Activated B cell treated with CpG ODN at 0.5 μM for 24 hours (primary cell): ENCODE measurements at regions not wholly inside any gene's neighbourhood (a gene's known extent, or its start where the extent isn't known, plus 50 kb on each side); places are given as distances from the start of the nearest gene placed in this dataset.

Source experiments
- ATAC-seq: fragments of 200-7000 bp; cut with Tn5 transposase; one replicate; pipeline ENCODE4 v1.10.0; 2021; ENCODE audit warnings: low read depth, mild to moderate bottlenecking, moderate library complexity
- CTCF ChIA-PET: fragments of 350-600 bp; sonication (Branson Sonifier 250); formaldehyde crosslinking; loops from one replicate; lab custom pipeline; 2021; ENCODE audit warnings: antibody characterized with exemption; lab: Charles Lee
- POLR2A ChIA-PET: fragments of 350-600 bp; sonication (Branson Sonifier 250); formaldehyde crosslinking; loops from one replicate; lab custom pipeline; 2021; ENCODE audit warnings: antibody characterized with exemption; lab: Charles Lee
- DNase-seq: peaks from one replicate; pipeline ENCODE4 v3.0.0; 2022
- H3K27ac Mint-ChIP-seq: one replicate; pipeline ENCODE4 v1.8.0; 2020; ENCODE audit warnings: mixed read lengths
- H3K27me3 Mint-ChIP-seq: one replicate; pipeline ENCODE4 v1.8.0; 2021; ENCODE audit warnings: mixed read lengths
- H3K36me3 Mint-ChIP-seq: one replicate; pipeline ENCODE4 v1.8.0; 2021; ENCODE audit warnings: low read depth, mixed read lengths
- H3K4me1 Mint-ChIP-seq: one replicate; pipeline ENCODE4 v1.8.0; 2021; ENCODE audit warnings: mixed read lengths
- H3K4me3 Mint-ChIP-seq: one replicate; pipeline ENCODE4 v1.8.0; 2020; ENCODE audit warnings: mild to moderate bottlenecking, mixed read lengths
- H3K9me3 Mint-ChIP-seq: one replicate; pipeline ENCODE4 v1.8.0; 2020; ENCODE audit warnings: mixed read lengths
- intact Hi-C: fragments of 100-400 bp; cut with micrococcal nuclease; formaldehyde crosslinking; loops from one replicate; pipeline ENCODE4 v1.15.1; 2024
- TF ChIP-seq, protein P1 (sequence below): fragments of 200-600 bp; IDR thresholded peaks from one replicate; pipeline ENCODE4 v1.8.0; 2022; ENCODE audit warnings: antibody characterized with exemption, mild to moderate bottlenecking

DNA sequence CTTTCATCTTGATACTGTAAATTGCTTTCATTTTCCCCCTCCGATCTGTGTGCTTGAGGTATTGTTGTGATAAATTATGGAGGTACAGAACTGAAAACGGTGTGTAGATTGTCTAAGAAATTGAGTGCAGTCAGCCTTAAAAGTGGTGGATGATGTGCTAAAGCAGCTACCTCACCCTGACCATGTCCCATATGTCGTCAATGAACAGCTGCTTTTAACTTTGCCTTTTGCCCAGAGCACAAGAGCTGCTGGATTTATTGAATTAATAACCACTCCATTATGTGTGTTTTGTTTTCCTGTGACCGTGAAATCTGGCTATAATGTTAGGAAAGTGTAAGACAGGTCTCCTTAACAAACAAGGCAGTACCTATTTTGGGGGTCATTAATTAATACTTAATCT lies 581.9 kb upstream of the PITX2 start:
- TF ChIP-seq, protein P1, sequence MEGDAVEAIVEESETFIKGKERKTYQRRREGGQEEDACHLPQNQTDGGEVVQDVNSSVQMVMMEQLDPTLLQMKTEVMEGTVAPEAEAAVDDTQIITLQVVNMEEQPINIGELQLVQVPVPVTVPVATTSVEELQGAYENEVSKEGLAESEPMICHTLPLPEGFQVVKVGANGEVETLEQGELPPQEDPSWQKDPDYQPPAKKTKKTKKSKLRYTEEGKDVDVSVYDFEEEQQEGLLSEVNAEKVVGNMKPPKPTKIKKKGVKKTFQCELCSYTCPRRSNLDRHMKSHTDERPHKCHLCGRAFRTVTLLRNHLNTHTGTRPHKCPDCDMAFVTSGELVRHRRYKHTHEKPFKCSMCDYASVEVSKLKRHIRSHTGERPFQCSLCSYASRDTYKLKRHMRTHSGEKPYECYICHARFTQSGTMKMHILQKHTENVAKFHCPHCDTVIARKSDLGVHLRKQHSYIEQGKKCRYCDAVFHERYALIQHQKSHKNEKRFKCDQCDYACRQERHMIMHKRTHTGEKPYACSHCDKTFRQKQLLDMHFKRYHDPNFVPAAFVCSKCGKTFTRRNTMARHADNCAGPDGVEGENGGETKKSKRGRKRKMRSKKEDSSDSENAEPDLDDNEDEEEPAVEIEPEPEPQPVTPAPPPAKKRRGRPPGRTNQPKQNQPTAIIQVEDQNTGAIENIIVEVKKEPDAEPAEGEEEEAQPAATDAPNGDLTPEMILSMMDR: no peak
- H3K4me3 Mint-ChIP-seq: no peak overlapping the region
- intact Hi-C loops: no loop called here
- no peaks in the 10 kb centered on the region for H3K4me1 Mint-ChIP-seq
- no peaks in the 10 kb centered on the region for H3K27me3 Mint-ChIP-seq
- ChIA-PET CTCF (no interaction called here), POLR2A (no interaction called here)
- ATAC-seq (no peak), DNase-seq (no peak)
- H3K9me3 Mint-ChIP-seq: no peaks in the 10 kb centered on the region
- no peak overlapping the region for H3K27ac Mint-ChIP-seq
- no peaks in the 10 kb centered on the region for H3K36me3 Mint-ChIP-seq

DNA sequence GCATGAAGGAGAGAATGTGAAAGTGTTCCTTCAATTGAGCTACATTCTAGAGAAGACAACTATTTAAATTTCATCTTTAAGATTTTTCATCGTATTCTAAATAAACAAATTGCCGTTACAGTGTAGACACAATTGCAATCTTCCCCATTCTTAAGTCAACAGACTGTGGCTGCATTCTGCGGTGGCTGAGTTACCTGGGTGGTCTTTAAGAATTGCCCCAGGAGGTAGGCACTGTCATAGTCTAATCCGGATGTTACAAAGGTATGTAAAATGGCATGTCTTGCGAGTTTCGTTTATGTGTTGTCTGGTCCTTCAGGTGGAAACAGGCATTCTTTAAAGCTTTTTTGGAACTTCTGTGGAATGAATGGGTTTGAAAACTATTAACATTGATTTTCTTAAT lies 586.1 kb upstream of the PITX2 start:
- Mint-ChIP-seq H3K4me1 (no peaks in the 10 kb centered on the region), H3K4me3 (no peak overlapping the region), H3K9me3 (no peaks in the 10 kb centered on the region), H3K36me3 (no peaks in the 10 kb centered on the region), H3K27me3 (no peaks in the 10 kb centered on the region), H3K27ac (no peak overlapping the region)
- ATAC-seq (no peak), DNase-seq (no peak)
- CTCF ChIA-PET: no interaction called here
- TF ChIP-seq, protein P1: no peak
- intact Hi-C loops: no loop called here
- POLR2A ChIA-PET: no interaction called here

DNA sequence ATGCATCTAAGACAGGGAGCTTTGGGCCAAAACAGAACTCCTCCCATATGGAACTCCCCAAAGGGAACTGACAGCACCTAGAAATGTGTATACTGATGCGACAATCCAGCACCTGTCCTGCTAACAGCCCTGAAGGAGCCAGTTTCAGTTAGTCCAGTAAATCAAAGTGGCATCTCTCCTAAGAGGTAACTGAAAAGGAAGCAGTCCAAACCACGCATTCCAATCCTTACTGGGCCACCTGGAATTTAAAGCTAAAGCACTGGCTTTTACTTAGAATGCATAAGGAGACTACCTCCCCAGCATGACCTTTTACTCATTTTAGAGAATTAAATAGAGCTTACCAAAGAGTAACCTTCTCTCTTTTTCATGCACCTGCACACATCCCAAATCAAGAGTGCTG lies 586.8 kb upstream of the PITX2 start:
- no peak for DNase-seq
- TF ChIP-seq, protein P1: no peak
- H3K4me1 Mint-ChIP-seq: no peaks in the 10 kb centered on the region
- H3K9me3 Mint-ChIP-seq: no peaks in the 10 kb centered on the region
- CTCF ChIA-PET: no interaction called here
- POLR2A ChIA-PET: no interaction called here
- no peaks in the 10 kb centered on the region for H3K36me3 Mint-ChIP-seq
- no peak for ATAC-seq
- no peak overlapping the region for H3K27ac Mint-ChIP-seq
- intact Hi-C loops: no loop called here
- H3K4me3 Mint-ChIP-seq: no peak overlapping the region
- H3K27me3 Mint-ChIP-seq: no peaks in the 10 kb centered on the region

DNA sequence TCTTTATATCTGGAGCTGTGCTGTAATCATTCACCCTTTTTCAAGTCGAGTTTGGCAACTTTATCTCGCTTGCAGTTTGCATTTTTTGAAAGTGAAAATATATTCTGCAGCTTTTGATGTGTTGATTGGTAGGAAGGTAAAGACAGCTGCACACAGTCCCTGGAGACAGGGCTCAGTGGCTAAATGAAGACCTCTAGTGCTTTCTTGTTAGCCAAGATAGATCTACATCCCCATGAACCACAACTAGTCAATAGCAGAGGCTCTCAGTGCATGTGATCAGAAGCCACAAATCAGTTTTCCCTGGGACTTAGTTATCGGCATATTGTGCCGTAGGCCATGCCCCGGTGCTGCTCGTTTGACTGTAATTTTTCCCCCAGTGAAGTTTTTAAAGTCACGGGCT lies 587.7 kb upstream of the PITX2 start:
- TF ChIP-seq, protein P1: no peak
- intact Hi-C loops: no loop called here
- ChIA-PET POLR2A (no interaction called here), CTCF (no interaction called here)
- DNase-seq (no peak), ATAC-seq (no peak)
- Mint-ChIP-seq H3K4me1 (no peaks in the 10 kb centered on the region), H3K36me3 (no peaks in the 10 kb centered on the region), H3K4me3 (no peak overlapping the region), H3K27ac (no peak overlapping the region), H3K9me3 (no peaks in the 10 kb centered on the region), H3K27me3 (no peaks in the 10 kb centered on the region)

DNA sequence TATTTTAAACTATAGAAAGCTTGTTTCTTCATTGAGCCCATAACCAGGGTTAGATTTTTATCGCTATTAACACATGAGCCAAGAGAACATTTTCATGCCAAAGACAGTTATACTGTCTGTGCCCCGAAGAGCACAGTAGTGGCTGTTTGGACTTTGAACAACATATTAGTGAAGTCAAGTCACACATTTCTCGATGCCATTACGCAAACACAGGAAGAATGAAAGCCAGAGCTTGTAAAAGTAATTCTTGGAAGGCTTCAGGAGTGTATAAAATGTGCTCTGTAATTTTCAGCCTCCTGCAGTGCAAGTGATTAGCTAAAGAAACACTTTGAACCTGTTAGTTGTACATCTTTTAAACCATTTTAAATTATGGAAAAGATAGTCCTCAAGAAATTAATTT lies 590.7 kb upstream of the PITX2 start:
- Mint-ChIP-seq H3K4me1 (no peaks in the 10 kb centered on the region), H3K4me3 (no peak overlapping the region), H3K36me3 (no peaks in the 10 kb centered on the region), H3K27ac (no peak overlapping the region), H3K27me3 (no peaks in the 10 kb centered on the region), H3K9me3 (no peaks in the 10 kb centered on the region)
- intact Hi-C loops: no loop called here
- ChIA-PET CTCF (no interaction called here), POLR2A (no interaction called here)
- TF ChIP-seq, protein P1: no peak
- no peak for DNase-seq
- no peak for ATAC-seq
